GM19099 (cell line): ENCODE measurements at regions not wholly inside any gene's neighbourhood (a gene's known extent, or its start where the extent isn't known, plus 50 kb on each side); places are given as distances from the start of the nearest gene placed in this dataset.

Source experiments
- POLR2A ChIP-seq: IDR thresholded peaks from 3 replicates; pipeline ENCODE4 v1.6.1; 2011; ENCODE audit warnings: low read depth; ENCODE audit not compliant: insufficient read length; ENCODE audit errors: extremely low read depth

- no peak for TF ChIP-seq POLR2A
Observed at GRCh38 chr22:48496987-48497650, 1330.6 kb downstream of the BRD1 start.

- TF ChIP-seq POLR2A, result no peak
Observed at GRCh38 chr22:48496226-48496845, 1331.3 kb downstream of the BRD1 start.

GRCh38 chr22:48495751-48496080 is 1332.0 kb downstream of the BRD1 start:
- no peak for TF ChIP-seq POLR2A

- no peak for TF ChIP-seq POLR2A
Observed at GRCh38 chr22:48494968-48495750, 1332.5 kb downstream of the BRD1 start.

GRCh38 chr22:48494256-48494967 is 1333.3 kb downstream of the BRD1 start:
- TF ChIP-seq POLR2A, result no peak

GRCh38 chr22:48493733-48494132 is 1333.9 kb downstream of the BRD1 start:
- TF ChIP-seq POLR2A, result no peak

GRCh38 chr22:48492366-48493320 is 1335.0 kb downstream of the BRD1 start:
- no peak for TF ChIP-seq POLR2A

GRCh38 chr22:48491451-48491941 is 1336.2 kb downstream of the BRD1 start:
- no peak for TF ChIP-seq POLR2A

GRCh38 chr22:48490500-48491411 is 1336.9 kb downstream of the BRD1 start:
- no peak for TF ChIP-seq POLR2A

GRCh38 chr22:48489551-48490499 is 1337.8 kb downstream of the BRD1 start:
- TF ChIP-seq POLR2A, result no peak

GRCh38 chr22:48488611-48489511 is 1338.8 kb downstream of the BRD1 start:
- no peak for TF ChIP-seq POLR2A
